OCI-LY3 (cell line): ENCODE measurements at regions not wholly inside any gene's neighbourhood (a gene's known extent, or its start where the extent isn't known, plus 50 kb on each side); places are given as distances from the start of the nearest gene placed in this dataset.
"Not testable (repeated sequence)": the region's sequence is repeated elsewhere in the genome, so short reads cannot be mapped to it uniquely, and the experiment has no call there.

Experiments used
- H2AFZ ChIP-seq: fragments of 200-600, 300-600 bp; shearing (Covaris generic); 2 replicates; pipeline ENCODE4 v1.6.0; 2014; ENCODE audit warnings: antibody characterized with exemption, low read depth, low read length
- H3K27ac ChIP-seq: fragments of 200-600, 300-600 bp; sonication (generic); 2 replicates; pipeline ENCODE4 v1.5.1; 2014; ENCODE audit warnings: mild to moderate bottlenecking, low read length, moderate library complexity, mixed read lengths
- H3K27me3 ChIP-seq: fragments of 200-600, 300-600 bp; sonication (generic); 2 replicates; pipeline ENCODE4 v1.6.1; 2014; ENCODE audit warnings: low read depth, low read length, mixed read lengths
- H3K36me3 ChIP-seq: fragments of 200-600, 300-600 bp; sonication (generic); replicated peaks from 2 replicates; pipeline ENCODE3; 2014; ENCODE audit warnings: low read depth, low read length, mixed read lengths
- H3K4me1 ChIP-seq: fragments of 300-600, 200-600 bp; sonication (generic); 2 replicates; pipeline ENCODE4 v1.6.1; 2014; ENCODE audit warnings: low read length, mixed read lengths
- H3K4me2 ChIP-seq: fragments of 200-600, 300-600 bp; sonication (generic); 2 replicates; pipeline ENCODE4 v1.6.1; 2014; ENCODE audit warnings: low read length, mixed read lengths
- H3K4me3 ChIP-seq: fragments of 300-600, 200-600 bp; sonication (generic); 2 replicates; pipeline ENCODE4 v1.5.1; 2014; ENCODE audit warnings: antibody characterized with exemption, mild to moderate bottlenecking, low read length, moderate library complexity
- H3K79me2 ChIP-seq: fragments of 300-600, 200-600 bp; shearing (Covaris generic); 2 replicates; pipeline ENCODE4 v1.6.1; 2014; ENCODE audit warnings: mild to moderate bottlenecking, low read length, mixed read lengths
- H3K9ac ChIP-seq: fragments of 300-600, 200-600 bp; shearing (Covaris generic); 2 replicates; pipeline ENCODE4 v1.6.0; 2014; ENCODE audit warnings: mild to moderate bottlenecking, low read length, moderate library complexity
- H3K9me3 ChIP-seq: fragments of 200-600, 300-600 bp; shearing (Covaris generic); 2 replicates; pipeline ENCODE4 v1.6.1; 2014; ENCODE audit warnings: low read length, mixed read lengths; ENCODE audit not compliant: insufficient read depth
- H4K20me1 ChIP-seq: fragments of 200-600, 300-600 bp; sonication (generic); 2 replicates; pipeline ENCODE4 v1.6.1; 2016; ENCODE audit warnings: low read length, mixed read lengths; ENCODE audit not compliant: insufficient read depth
- EZH2phosphoT487 ChIP-seq: fragments of 200-600 bp; shearing (Covaris generic); IDR thresholded peaks from 2 replicates; pipeline ENCODE4 v1.6.1; 2018; ENCODE audit warnings: antibody characterized with exemption, mixed run types, low read depth
- TF ChIP-seq, protein P1 (sequence below): fragments of 200-600, 300-600 bp; sonication (generic); IDR thresholded peaks from 2 replicates; pipeline ENCODE4 v1.5.1; 2014; ENCODE audit warnings: antibody characterized with exemption, low read length, low read depth

DNA sequence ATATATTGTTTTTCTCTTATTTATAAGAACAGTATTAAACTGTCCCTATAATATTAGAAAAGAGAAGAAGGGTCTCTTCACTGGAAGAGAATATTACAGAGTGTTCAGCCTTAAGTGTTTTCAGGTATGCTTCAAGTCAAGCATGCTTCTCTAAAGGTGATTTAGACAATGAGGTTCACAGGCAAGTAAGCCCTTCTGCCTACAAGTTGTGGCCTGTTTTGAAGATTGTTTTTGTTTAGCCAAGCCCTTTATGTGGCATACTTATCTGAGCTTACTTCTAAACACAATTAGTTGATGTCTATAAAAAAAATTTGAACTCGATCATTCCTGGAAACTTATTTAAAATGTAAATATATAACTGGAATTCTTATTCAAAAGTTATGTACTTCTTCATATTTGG, 343.8 kb upstream of the CDH18 start:
- H3K9me3 ChIP-seq = no peaks in the 10 kb centered on the region
- no peaks in the 10 kb centered on the region for H3K27me3 ChIP-seq
- H3K4me1 ChIP-seq = peaks cover 12% of the 10 kb centered on the region
- H3K4me3 ChIP-seq = no peak overlapping the region
- no peak for TF ChIP-seq EZH2phosphoT487
- TF ChIP-seq, protein P1, sequence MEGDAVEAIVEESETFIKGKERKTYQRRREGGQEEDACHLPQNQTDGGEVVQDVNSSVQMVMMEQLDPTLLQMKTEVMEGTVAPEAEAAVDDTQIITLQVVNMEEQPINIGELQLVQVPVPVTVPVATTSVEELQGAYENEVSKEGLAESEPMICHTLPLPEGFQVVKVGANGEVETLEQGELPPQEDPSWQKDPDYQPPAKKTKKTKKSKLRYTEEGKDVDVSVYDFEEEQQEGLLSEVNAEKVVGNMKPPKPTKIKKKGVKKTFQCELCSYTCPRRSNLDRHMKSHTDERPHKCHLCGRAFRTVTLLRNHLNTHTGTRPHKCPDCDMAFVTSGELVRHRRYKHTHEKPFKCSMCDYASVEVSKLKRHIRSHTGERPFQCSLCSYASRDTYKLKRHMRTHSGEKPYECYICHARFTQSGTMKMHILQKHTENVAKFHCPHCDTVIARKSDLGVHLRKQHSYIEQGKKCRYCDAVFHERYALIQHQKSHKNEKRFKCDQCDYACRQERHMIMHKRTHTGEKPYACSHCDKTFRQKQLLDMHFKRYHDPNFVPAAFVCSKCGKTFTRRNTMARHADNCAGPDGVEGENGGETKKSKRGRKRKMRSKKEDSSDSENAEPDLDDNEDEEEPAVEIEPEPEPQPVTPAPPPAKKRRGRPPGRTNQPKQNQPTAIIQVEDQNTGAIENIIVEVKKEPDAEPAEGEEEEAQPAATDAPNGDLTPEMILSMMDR = no peak
- no peak overlapping the region for H3K27ac ChIP-seq
- no peaks in the 10 kb centered on the region for H3K79me2 ChIP-seq
- H4K20me1 ChIP-seq = no peaks in the 10 kb centered on the region
- no peak overlapping the region for H2AFZ ChIP-seq
- no peaks in the 10 kb centered on the region for H3K36me3 ChIP-seq
- no peak overlapping the region for H3K9ac ChIP-seq
- no peak overlapping the region for H3K4me2 ChIP-seq

GRCh38 chr5:20323323-20323722, 335.3 kb upstream of the CDH18 start:
- H3K27me3 ChIP-seq = no peaks in the 10 kb centered on the region
- H3K36me3 ChIP-seq = peaks cover 10% of the 10 kb centered on the region
- no peaks in the 10 kb centered on the region for H3K79me2 ChIP-seq
- H3K9ac ChIP-seq = no peak overlapping the region
- H3K4me3 ChIP-seq = no peak overlapping the region
- H3K27ac ChIP-seq = no peak overlapping the region
- no peak overlapping the region for H3K4me2 ChIP-seq
- H4K20me1 ChIP-seq = no peaks in the 10 kb centered on the region
- H3K4me1 ChIP-seq = peaks cover 24% of the 10 kb centered on the region
- H2AFZ ChIP-seq = no peak overlapping the region
- H3K9me3 ChIP-seq = no peaks in the 10 kb centered on the region
- no peak for TF ChIP-seq EZH2phosphoT487
- TF ChIP-seq, protein P1 = no peak

DNA sequence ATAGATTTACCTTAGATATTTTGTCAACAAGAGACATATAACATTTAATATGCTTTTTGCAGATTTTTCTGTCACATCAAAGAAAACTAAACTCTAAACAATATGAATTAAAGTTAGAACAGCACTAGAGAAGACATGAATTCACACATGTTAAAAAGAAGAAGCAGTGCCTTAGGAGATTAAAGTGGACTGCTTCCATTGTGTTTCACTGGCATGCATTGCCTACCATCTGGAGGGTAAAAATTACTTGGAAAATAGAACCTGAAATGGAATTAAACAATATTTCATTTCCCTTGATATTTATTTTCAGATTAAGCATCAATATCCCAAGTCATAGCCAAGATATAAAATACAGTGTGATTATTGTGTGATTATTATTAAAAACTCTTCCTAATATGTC, 319.4 kb upstream of the CDH18 start:
- TF ChIP-seq, protein P1 = no peak
- TF ChIP-seq EZH2phosphoT487 = no peak
- Histone ChIP-seq H3K36me3 (no peaks in the 10 kb centered on the region), H3K9ac (no peak overlapping the region), H3K27ac (no peak overlapping the region), H3K4me3 (no peak overlapping the region), H4K20me1 (no peaks in the 10 kb centered on the region), H3K4me1 (no peaks in the 10 kb centered on the region), H3K9me3 (no peaks in the 10 kb centered on the region), H3K27me3 (no peaks in the 10 kb centered on the region), H3K79me2 (no peaks in the 10 kb centered on the region), H3K4me2 (no peak overlapping the region), H2AFZ (no peak overlapping the region)

- H3K4me3 ChIP-seq = no peak overlapping the region
- no peaks in the 10 kb centered on the region for H4K20me1 ChIP-seq
- H3K79me2 ChIP-seq = no peaks in the 10 kb centered on the region
- H3K4me1 ChIP-seq = no peaks in the 10 kb centered on the region
- no peak overlapping the region for H3K4me2 ChIP-seq
- no peak overlapping the region for H3K27ac ChIP-seq
- no peaks in the 10 kb centered on the region for H3K27me3 ChIP-seq
- no peaks in the 10 kb centered on the region for H3K9me3 ChIP-seq
- H3K9ac ChIP-seq = no peak overlapping the region
- no peaks in the 10 kb centered on the region for H3K36me3 ChIP-seq
- TF ChIP-seq, protein P1 = no peak
- TF ChIP-seq EZH2phosphoT487 = no peak
- H2AFZ ChIP-seq = no peak overlapping the region
Measured at GRCh38 chr5:20305463-20305862, 317.5 kb upstream of the CDH18 start.

- not testable (repeated sequence) for H4K20me1 ChIP-seq, H2AFZ ChIP-seq, H3K36me3 ChIP-seq, H3K27me3 ChIP-seq, H3K4me2 ChIP-seq, H3K4me3 ChIP-seq, H3K4me1 ChIP-seq, H3K79me2 ChIP-seq, H3K9me3 ChIP-seq, H3K27ac ChIP-seq, H3K9ac ChIP-seq
Measured at GRCh38 chr5:20304570-20304969, 316.6 kb upstream of the CDH18 start.
